Activated CD8-positive, alpha-beta memory T cell treated with anti-CD3 and anti-CD28 coated beads, Interleukin-2, amount 10 ng/mL, durations not matched to agents 7 days and 5 days (primary cell): ENCODE measurements at regions not wholly inside any gene's neighbourhood (a gene's known extent, or its start where the extent isn't known, plus 50 kb on each side); places are given as distances from the start of the nearest gene placed in this dataset.
"Not testable (repeated sequence)": the region's sequence is repeated elsewhere in the genome, so short reads cannot be mapped to it uniquely, and the experiment has no call there.

ENCODE experiments used
- ATAC-seq: fragments of 150-1000 bp; cut with Tn5 transposase; one replicate; pipeline ENCODE4 v1.10.0; 2021; ENCODE audit warnings: moderate library complexity
- CTCF ChIA-PET: fragments of 350-600 bp; sonication (Branson Sonifier 250); formaldehyde crosslinking; loops from one replicate; lab custom pipeline; 2021; ENCODE audit warnings: antibody characterized with exemption; lab: Charles Lee
- DNase-seq: peaks from one replicate; pipeline ENCODE4 v3.0.0-alpha.2; 2020
- H3K27ac Mint-ChIP-seq: one replicate; pipeline ENCODE4 v1.8.0; 2021; ENCODE audit warnings: mild to moderate bottlenecking, mixed read lengths
- H3K27me3 Mint-ChIP-seq: one replicate; pipeline ENCODE4 v1.8.0; 2021; ENCODE audit warnings: mixed read lengths
- H3K36me3 Mint-ChIP-seq: one replicate; pipeline ENCODE4 v1.8.0; 2021; ENCODE audit warnings: mild to moderate bottlenecking, mixed read lengths
- H3K4me1 Mint-ChIP-seq: one replicate; pipeline ENCODE4 v1.8.0; 2021; ENCODE audit warnings: mixed read lengths
- H3K4me3 Mint-ChIP-seq: one replicate; pipeline ENCODE4 v1.8.0; 2021; ENCODE audit warnings: mild to moderate bottlenecking, moderate library complexity, mixed read lengths
- H3K9me3 Mint-ChIP-seq: one replicate; pipeline ENCODE4 v1.8.0; 2022; ENCODE audit warnings: low read depth, mixed read lengths

DNA sequence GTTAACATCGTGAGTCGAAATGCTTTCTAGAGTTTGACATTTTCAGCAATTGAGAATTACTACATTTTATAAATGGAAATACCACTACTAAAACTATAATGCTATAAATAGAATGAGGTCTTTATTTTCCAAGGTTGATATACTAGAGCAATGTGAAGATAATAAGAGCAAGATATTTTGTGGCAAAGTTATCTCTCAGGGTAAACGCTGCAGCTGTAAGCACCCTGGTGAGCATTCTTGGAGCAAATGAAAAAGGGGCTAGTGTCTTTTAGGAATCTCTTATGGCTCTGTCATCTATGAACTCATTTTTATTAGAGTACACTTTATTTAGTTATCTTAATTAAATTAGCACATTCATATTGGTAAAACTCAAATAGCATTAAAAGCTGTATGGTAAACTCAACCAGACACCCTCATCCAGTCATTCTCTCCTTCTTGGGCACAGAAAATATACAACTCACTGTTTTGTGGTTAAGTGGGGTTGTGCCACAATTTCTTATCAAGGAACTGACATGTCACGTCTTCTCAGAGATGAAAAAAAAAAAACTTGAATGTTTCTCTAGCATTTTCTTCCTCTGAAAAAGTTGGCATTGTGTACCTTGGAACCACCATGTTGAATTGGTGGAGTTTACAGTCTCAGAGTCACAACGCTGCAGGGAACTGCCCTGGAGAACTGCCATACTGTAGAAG, 289.5 kb upstream of the PFKP start:
- no peak overlapping the region for H3K27ac Mint-ChIP-seq
- no peaks in the 10 kb centered on the region for H3K36me3 Mint-ChIP-seq
- H3K4me1 Mint-ChIP-seq = no peaks in the 10 kb centered on the region
- CTCF ChIA-PET = no interaction called here
- no peaks in the 10 kb centered on the region for H3K27me3 Mint-ChIP-seq
- DNase-seq (no peak), ATAC-seq (no peak)
- H3K4me3 Mint-ChIP-seq = no peak overlapping the region
- no peaks in the 10 kb centered on the region for H3K9me3 Mint-ChIP-seq

DNA sequence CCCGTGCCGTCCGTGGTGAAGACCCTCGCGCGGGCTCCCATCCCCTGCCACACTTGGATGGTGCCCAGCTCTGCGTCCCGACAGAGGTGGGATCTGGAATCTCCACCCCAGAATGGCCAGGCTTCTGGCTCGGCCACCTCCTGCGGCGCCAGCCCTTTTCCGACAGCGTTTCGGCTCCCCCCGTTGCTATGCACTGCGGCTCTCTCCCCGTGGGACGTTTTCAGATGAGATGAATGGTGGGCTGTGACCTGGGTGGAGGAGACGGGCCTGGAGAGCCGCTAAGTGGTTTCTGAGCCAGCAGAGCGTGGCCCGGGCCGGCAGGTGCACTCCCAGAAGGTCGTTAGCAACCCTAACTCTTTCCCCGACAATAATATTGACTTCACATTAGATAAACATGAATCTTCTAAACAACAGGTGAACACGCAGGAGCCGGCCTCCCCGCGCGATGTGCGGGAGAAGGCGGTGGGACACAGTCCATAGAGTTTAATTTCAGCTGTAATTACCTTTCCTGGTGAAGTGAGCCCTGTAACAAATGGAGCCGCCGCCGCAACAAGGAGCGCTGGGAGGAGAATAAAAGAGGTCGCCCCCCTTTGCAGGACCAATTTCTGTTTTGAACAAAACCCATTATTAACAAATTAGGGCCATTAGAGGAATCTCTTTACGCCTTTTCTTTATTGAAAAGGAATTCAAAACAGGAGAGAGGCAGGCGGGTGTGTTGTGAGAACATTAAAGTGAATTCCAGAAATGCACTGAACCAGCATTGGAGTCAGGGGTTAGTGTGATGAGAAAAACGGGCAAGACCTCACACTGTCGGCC, 294.3 kb upstream of the PFKP start:
- CTCF ChIA-PET = no interaction called here
- Mint-ChIP-seq H3K9me3 (no peaks in the 10 kb centered on the region), H3K36me3 (no peaks in the 10 kb centered on the region), H3K4me1 (no peaks in the 10 kb centered on the region), H3K27me3 (no peaks in the 10 kb centered on the region), H3K4me3 (no peak overlapping the region), H3K27ac (no peak overlapping the region)
- ATAC-seq (no peak), DNase-seq (no peak)

DNA sequence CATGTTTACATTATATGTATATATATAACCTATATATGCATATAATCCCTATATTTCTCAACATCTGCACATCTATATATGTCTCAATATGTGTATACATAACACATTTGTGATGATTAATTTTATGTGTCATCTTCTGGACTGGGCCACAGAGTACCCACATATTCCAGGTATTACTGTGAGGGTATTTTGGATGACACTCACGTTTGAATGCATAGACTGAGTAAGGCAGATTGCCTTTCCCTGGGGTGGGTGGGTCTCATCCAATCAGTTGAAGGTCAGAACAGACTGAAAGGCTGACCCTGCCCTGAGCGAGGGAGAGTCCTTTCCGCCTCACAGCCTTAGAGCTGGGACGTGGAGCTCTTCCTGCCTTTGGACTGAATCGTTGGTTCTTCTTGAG, 295.2 kb upstream of the PFKP start:
- Mint-ChIP-seq H3K27ac (no peak overlapping the region), H3K4me1 (no peaks in the 10 kb centered on the region), H3K27me3 (no peaks in the 10 kb centered on the region), H3K36me3 (no peaks in the 10 kb centered on the region), H3K4me3 (no peak overlapping the region), H3K9me3 (no peaks in the 10 kb centered on the region)
- CTCF ChIA-PET = no interaction called here
- DNase-seq (no peak), ATAC-seq (no peak)

DNA sequence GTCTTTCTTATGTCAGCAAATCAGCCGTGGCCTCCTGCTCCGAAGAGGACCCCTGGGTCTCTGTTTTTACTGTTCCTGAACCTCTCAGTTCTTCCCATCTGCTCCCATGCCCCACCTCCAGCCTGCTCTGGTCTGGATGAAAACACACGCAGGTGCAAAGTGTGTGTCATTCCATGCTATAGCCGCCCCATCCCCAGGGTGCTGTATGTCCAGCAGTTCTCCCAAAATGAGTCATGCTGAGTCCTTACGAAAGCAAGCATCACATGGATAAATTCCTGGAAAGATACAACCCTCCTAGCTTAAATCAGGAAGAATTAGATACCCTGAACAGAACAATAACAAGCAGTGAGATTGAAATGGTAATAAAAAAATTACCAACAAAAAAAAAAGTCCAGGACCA, 300.1 kb upstream of the PFKP start:
- CTCF ChIA-PET, H3K27ac Mint-ChIP-seq, H3K36me3 Mint-ChIP-seq, ATAC-seq, H3K4me1 Mint-ChIP-seq, H3K4me3 Mint-ChIP-seq, H3K9me3 Mint-ChIP-seq, DNase-seq, H3K27me3 Mint-ChIP-seq: not testable (repeated sequence)

DNA sequence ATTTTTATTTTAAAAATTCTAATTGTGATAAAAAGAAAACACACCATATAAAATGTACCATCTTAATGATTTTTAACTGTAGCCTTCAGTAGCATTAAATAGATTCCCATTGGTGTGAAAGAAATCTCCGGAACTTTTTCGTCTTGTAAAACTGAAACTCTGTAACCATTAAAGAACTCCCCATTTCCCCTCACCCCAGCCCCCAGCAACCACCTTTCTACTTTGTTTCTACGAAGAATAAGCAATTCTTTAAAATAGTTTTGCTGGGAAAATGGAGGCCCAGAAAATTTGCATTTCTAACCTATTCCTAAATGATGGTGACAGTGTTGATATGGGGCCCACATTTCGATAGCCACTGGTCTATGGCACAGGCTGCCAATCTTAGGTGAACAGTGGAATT, 305.4 kb upstream of the PFKP start:
- ATAC-seq (no peak), DNase-seq (no peak)
- no peak overlapping the region for H3K4me3 Mint-ChIP-seq
- no peaks in the 10 kb centered on the region for H3K27me3 Mint-ChIP-seq
- H3K27ac Mint-ChIP-seq = no peak overlapping the region
- no peaks in the 10 kb centered on the region for H3K36me3 Mint-ChIP-seq
- no peaks in the 10 kb centered on the region for H3K4me1 Mint-ChIP-seq
- CTCF ChIA-PET = no interaction called here
- H3K9me3 Mint-ChIP-seq = peaks cover 7% of the 10 kb centered on the region

DNA sequence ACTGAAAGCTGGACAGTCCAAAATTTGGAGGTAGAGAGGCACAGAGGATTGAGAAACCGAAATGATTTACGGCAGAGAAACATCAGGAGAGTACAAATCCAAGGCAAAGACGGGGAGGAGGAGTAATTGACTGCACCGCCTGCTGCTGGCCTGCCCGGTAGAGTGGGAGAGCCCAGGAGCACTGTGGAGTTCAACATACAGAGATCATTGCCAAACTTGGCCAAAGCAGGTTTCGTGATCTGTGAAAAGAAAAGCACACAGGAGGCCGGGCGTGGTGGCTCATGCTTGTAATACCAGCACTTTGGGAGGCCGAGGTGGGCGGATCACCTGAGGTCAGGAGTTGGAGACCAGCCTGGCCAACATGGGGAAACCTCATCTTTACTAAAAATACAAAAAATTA, 306.0 kb upstream of the PFKP start:
- Mint-ChIP-seq H3K27ac (no peak overlapping the region), H3K36me3 (no peaks in the 10 kb centered on the region), H3K4me3 (no peak overlapping the region), H3K4me1 (no peaks in the 10 kb centered on the region), H3K9me3 (peaks cover 7% of the 10 kb centered on the region), H3K27me3 (no peaks in the 10 kb centered on the region)
- ATAC-seq (no peak), DNase-seq (no peak)
- CTCF ChIA-PET = no interaction called here

DNA sequence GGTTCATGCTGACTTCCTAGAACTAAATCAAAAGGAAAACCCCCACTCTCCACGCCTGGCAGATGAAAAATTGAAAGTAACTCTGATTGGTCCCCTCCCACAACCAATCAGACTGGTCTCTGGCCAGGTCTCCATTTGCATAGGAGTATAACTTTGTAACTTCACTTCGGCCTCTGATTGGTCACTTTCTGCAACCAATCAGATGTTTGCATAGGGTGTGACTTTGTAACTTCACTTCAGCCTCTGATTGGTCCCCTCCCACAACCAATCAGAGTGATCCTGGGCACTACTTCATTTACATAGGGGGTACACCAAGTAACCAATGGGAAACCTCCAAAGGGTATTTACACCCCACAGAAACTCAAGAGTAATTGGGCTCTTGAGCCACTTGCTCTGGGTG, 306.6 kb upstream of the PFKP start:
- no peak for ATAC-seq
- Mint-ChIP-seq H3K4me1 (no peaks in the 10 kb centered on the region), H3K27ac (no peak overlapping the region), H3K27me3 (no peaks in the 10 kb centered on the region), H3K4me3 (no peak overlapping the region), H3K9me3 (peaks cover 7% of the 10 kb centered on the region), H3K36me3 (no peaks in the 10 kb centered on the region)
- CTCF ChIA-PET = no interaction called here
- DNase-seq = no peak

DNA sequence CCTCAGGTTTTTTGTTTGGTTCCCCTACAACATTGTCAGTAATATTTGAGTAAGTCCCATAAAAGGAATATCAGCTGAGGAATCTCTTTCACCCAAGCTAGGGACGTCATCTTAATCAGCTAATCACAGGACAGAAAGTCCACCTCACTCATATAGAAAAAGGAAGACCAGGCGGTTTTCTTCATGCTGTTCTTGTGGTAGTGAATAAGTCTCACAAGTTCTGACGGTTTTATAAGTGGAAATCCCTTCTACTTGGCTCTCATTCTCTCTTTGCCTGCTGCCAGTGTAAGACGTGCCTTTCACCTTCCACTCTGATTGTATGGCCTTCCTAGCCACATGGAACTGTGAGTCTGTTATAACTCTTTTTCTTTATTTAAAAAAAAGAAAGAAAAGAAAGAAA, 308.1 kb upstream of the PFKP start:
- no peak overlapping the region for H3K4me3 Mint-ChIP-seq
- ATAC-seq (no peak), DNase-seq (no peak)
- CTCF ChIA-PET = no interaction called here
- no peaks in the 10 kb centered on the region for H3K36me3 Mint-ChIP-seq
- no peaks in the 10 kb centered on the region for H3K27me3 Mint-ChIP-seq
- H3K4me1 Mint-ChIP-seq = no peaks in the 10 kb centered on the region
- peaks cover 7% of the 10 kb centered on the region for H3K9me3 Mint-ChIP-seq
- H3K27ac Mint-ChIP-seq = no peak overlapping the region

DNA sequence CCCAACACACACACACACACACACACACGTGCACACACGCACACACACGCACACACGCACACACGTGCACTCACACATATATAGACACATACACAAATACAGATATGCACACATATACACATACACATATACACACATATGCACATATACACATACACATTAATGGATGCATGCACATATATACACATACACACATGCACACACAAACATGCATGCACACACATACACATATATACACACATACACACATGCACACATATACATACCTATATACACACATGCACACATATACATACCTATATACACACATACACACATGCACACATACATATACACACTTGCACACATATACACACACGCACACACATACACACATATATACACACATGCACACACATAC, 312.4 kb upstream of the PFKP start:
- H3K9me3 Mint-ChIP-seq = peaks cover 3% of the 10 kb centered on the region

DNA sequence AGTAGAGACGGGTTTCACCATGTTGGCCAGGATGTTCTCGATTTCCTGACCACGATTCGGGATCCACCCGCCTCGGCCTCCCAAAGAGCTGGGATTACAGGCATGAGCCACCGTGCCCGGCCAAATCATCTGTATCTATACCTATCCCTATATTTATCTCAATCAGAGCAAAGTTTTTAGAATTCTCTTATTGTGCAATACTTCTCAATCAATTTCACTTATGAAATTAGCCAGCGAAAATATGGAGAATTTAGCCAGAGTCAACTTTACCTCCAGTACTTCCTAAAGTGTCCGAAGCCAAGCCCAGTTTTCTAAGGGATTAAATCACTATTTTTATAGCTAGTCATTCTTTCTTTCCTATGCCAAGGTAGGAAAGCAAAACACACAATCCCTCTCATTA, 319.1 kb upstream of the PFKP start:
- no peaks in the 10 kb centered on the region for H3K9me3 Mint-ChIP-seq

More for the DNA sequence above, 312.4 kb upstream of the PFKP start:
- no peaks in the 10 kb centered on the region for H3K4me1 Mint-ChIP-seq
- ATAC-seq (no peak), DNase-seq (no peak)
- no peak overlapping the region for H3K27ac Mint-ChIP-seq
- H3K36me3 Mint-ChIP-seq = no peaks in the 10 kb centered on the region
- CTCF ChIA-PET = no interaction called here
- H3K4me3 Mint-ChIP-seq = no peak overlapping the region
- no peaks in the 10 kb centered on the region for H3K27me3 Mint-ChIP-seq

DNA sequence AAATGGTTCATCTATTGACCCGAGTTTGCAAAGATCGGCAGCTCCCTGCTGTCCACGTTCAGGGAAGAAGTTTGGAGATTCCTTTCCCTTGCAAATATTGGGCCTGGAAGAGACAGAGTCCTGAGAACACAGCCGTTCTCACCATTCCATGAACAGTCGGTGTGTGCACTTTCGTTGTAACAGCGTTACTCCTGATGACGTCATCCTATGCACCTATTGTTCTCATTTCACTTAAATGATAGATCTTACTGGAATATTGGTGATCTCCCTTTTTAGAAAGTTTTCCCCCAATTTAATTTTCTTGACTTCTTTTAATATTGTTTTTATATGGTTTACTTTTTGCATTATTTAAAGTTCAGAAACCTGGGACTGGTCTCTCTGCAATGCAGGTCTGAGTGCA, 320.7 kb upstream of the PFKP start:
- Mint-ChIP-seq H3K27ac (no peak overlapping the region), H3K27me3 (no peaks in the 10 kb centered on the region), H3K9me3 (no peaks in the 10 kb centered on the region), H3K4me1 (no peaks in the 10 kb centered on the region), H3K36me3 (no peaks in the 10 kb centered on the region), H3K4me3 (no peak overlapping the region)
- ATAC-seq (no peak), DNase-seq (no peak)
- CTCF ChIA-PET = no interaction called here

More for the DNA sequence above, 319.1 kb upstream of the PFKP start:
- Mint-ChIP-seq H3K27ac (no peak overlapping the region), H3K27me3 (no peaks in the 10 kb centered on the region), H3K4me1 (no peaks in the 10 kb centered on the region), H3K4me3 (no peak overlapping the region), H3K36me3 (no peaks in the 10 kb centered on the region)
- CTCF ChIA-PET = no interaction called here
- ATAC-seq (no peak), DNase-seq (no peak)

DNA sequence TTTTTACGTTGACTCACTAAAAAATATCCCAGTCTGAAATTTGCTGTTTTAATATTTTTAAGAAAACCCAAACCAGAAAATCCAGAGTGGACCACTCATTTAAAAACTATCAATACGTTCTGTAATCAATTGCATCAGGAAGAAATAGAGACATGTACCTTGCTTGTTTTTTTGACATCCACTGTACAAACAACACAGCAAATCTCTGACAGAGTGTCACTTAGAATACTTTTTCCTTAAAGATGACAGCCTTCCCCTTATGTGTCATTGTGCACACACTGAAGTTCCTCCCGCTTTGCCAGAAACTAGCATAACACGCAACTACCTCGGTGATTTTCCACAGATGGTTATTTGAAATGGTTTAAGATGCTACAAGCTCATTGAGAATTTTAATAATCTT, 321.7 kb upstream of the PFKP start:
- ATAC-seq (no peak), DNase-seq (no peak)
- CTCF ChIA-PET = no interaction called here
- Mint-ChIP-seq H3K9me3 (no peaks in the 10 kb centered on the region), H3K27ac (no peak overlapping the region), H3K4me1 (no peaks in the 10 kb centered on the region), H3K36me3 (no peaks in the 10 kb centered on the region), H3K27me3 (no peaks in the 10 kb centered on the region), H3K4me3 (no peak overlapping the region)

DNA sequence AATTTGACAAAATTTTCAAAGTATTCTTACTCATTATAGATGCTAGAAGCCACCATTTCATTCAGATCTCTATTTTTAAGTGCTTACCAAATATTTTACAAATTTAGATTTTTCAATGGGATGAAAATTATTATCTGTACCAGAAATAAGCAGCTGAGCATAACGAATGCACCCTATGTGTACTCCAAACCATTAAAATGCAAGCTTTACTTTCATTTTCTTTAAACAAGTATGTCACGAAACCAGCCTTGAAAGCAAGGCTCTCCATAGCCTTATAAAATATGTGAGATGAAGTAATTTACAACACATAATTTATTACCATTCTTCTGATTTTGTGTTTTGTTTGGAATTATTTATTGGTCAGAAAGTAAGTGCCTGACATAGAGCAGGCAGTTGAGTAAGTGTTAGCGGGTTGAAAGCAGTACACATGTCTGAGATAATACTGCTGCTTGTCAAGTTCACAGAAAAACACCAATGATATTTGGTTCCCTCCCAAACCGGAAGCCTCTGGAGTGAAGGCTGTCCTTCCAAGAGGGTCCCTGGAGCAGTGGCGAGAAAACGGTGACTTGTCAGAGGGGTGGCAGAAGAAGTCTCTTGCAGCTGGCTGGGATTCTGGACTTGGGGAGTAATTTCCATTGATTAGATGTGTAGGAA, 322.7 kb upstream of the PFKP start:
- no peak overlapping the region for H3K4me3 Mint-ChIP-seq
- H3K27me3 Mint-ChIP-seq = no peaks in the 10 kb centered on the region
- no peak for ATAC-seq
- H3K36me3 Mint-ChIP-seq = no peaks in the 10 kb centered on the region
- H3K27ac Mint-ChIP-seq = no peak overlapping the region
- no peaks in the 10 kb centered on the region for H3K9me3 Mint-ChIP-seq
- H3K4me1 Mint-ChIP-seq = no peaks in the 10 kb centered on the region
- no peak for DNase-seq
- CTCF ChIA-PET = no interaction called here

DNA sequence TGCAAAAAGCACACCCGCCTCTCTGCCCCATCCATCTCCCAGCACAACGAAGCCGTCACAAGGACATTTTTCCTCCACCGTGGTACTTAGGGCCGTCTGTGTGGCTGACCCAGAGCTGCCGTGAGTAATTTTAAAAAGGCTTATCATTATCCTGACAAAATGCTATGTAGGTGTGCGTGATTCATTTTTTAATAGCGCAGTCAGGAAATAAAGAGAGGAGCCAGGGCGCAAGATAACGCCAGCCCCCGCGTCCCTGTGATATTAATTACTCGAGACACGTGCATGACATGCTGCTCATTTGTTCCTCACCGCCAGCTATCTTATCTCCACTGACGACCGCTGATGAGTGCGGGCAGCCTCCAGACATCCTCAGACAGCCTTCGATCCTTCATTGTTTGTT, 332.7 kb upstream of the PFKP start:
- no peaks in the 10 kb centered on the region for H3K27me3 Mint-ChIP-seq
- DNase-seq = no peak
- H3K27ac Mint-ChIP-seq = no peak overlapping the region

More for the DNA sequence above, 332.7 kb upstream of the PFKP start:
- H3K36me3 Mint-ChIP-seq = no peaks in the 10 kb centered on the region
- CTCF ChIA-PET = no interaction called here
- H3K4me3 Mint-ChIP-seq = no peak overlapping the region
- ATAC-seq = no peak
- H3K4me1 Mint-ChIP-seq = no peaks in the 10 kb centered on the region
- H3K9me3 Mint-ChIP-seq = peaks cover 6% of the 10 kb centered on the region
